Limb (tissue), 2 donors: ENCODE measurements at regions not wholly inside any gene's neighbourhood (a gene's known extent, or its start where the extent isn't known, plus 50 kb on each side); places are given as distances from the start of the nearest gene placed in this dataset.
"Not testable (repeated sequence)": the region's sequence is repeated elsewhere in the genome, so short reads cannot be mapped to it uniquely, and the experiment has no call there.

Source experiments
- DNase-seq, 2 donors: peaks; one replicate each; pipeline ENCODE4 v3.0.0-alpha.2; 2016; ENCODE audit errors: extremely low spot score in 2 of 2

DNA sequence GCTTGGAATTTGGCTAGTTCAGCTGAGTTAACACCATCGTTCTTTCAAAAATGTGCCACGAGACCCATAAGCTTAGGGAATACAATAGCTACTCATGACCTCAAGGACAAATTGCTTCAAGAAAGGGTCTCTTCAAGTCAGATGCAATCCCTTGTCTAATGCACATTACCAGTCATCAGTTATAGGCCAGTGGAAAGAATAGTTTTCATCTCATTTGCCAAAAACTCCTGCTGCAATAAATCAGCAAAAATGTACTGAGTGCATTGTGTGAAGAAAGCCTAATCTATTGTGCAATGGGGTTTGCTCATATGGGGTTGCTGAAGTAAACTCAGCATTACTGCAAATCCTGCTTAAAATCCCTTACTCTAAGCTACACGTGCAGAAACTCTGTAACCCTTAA lies 208.3 kb upstream of the NBEA start:
- no peak for DNase-seq

DNA sequence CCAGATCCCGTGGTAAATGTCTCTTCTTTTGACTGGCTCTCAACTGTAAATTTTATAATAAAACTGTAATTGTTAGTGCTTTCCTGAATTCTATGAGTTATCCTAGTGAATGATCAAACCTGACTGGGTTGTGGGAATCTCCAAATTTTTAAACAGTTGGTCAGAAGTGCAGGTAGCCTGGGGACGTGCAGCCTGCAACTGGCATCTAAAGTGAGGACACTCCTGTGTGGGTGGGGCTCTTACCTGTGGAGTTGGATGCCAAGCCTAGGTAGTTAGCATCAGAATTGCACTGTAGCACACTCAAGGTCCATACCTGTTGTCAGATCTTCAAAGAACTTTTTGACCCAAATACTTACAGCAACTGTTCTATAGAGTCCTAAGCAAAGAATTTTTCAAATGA lies 207.1 kb upstream of the NBEA start:
- DNase-seq: no peak

DNA sequence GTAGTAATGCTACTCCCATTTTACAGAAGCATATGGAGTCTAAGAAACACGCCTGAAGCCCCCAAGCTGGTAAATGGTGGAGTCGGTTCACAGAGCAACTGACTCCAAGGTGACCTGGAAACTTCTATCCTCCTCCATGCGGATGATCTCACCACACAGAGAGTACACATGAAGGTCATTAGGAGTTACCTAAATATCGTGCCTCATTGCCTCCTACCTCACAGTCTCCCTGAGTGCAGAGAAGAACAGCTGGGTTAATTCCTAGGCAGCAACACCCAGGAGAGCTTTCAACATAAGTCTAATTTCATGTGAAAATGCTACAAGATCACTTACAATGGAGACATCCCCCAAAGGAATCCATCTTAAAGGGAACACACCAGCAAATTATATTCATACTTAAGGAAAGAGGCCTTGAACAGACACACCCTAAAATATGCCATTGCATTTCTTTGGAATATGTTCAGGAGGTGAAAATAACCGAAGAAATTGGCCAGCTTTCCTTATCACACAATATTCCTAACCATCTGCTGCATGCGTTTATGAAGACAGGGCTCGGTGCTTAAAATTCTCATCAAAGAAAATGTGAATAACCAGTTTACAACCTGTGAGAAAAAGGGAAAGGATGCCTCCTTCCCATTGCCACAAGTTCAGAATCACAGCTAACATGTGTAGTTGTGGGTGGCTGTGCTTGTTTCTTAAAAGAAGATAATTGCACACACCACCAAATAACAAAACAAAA lies 203.6 kb upstream of the NBEA start:
- no peak for DNase-seq

DNA sequence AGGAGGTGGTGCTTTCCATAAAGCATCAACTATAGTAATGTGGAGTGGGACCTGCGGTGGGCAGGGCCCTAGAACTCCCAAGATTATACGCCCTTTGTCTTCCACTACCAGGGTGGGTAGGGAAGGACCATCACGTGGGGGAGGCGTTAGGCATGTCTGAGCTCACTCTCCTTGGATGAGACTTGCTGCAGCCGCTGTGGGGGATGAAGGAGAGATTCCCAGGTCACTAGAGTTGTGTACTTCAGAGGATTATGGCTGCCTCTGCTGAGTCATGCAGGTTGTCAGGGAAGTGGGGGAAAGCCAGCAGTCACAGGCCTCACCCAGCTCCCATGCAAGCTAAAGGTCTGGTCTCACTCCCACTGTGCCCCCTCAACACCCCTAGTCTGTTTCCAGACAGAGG lies 195.0 kb upstream of the NBEA start:
- not testable (repeated sequence) for DNase-seq

DNA sequence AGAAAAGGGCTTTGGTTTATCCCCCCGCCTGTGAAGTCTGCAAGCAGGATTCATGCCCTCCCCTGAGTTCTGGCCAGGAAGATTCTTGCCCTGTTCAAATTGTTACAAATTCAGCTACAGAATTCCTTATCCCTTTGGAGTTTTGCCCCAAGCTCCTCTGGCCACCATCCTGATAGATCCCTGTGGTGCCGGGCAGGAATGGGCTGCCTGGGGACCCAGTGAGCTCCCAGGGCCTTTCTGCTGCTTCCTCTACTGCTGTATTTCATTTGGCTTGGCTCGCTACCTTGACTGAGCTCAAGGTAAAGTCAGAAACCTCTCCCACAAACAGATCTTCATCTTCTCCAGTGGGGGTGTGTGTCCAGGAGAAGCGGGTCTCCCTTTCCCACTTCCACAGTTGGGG lies 194.6 kb upstream of the NBEA start:
- no peak for DNase-seq

DNA sequence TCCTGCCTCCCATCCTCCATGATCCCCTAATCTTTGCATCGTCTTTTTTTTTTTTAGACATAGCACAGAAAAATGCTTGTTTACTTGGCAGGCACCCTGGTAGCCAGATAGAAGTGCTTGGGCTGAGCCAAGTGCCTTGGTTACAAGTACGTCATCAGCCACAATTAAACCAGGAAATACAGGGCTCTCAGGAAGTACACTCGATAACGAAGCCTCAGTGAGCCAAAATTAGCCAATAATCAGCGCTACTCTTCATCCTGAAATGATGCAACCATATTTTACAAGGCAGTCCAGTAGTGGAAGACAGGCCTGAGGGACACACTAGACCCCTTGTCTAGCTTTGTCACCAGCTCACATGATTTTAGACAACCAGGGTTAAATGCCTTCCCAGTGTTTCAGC lies 194.0 kb upstream of the NBEA start:
- DNase-seq: no peak

DNA sequence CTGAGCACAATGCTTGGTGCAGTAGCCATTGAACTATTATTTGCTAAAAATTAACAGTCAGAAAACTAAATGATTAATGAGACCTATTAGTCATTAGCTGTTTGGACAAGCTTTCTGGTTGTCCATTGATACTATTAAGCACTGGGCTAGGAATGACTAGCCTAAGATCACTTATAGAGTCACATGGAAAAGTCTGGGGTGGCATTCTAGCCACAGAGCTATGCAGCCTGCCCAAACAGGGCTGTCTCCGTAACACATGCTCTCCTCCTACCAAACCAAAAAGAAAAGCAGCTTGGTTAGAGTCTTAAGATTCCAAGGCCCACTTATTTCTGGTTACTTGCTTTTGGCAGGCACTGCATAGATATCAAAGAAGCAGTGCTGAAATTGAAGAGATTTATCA lies 193.5 kb upstream of the NBEA start:
- DNase-seq: no peak

DNA sequence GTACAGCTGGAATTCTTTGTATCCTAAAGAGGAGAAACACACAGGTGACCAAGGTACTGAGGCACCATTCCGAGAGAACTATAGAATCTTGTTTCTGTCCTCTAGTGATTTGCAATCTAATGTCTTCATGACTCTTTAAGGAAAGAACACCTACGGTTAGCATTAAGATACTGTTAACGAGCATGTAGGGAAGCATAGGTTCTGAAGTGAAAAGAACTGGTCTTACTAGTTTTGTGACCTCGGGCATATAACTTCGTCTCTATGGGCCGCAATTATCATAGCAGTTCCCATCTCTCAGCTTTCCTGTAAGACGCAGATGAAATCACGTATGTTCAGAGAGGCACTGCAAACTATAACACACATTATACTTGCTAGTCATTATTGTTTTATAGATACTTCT lies 193.0 kb upstream of the NBEA start:
- no peak for DNase-seq

DNA sequence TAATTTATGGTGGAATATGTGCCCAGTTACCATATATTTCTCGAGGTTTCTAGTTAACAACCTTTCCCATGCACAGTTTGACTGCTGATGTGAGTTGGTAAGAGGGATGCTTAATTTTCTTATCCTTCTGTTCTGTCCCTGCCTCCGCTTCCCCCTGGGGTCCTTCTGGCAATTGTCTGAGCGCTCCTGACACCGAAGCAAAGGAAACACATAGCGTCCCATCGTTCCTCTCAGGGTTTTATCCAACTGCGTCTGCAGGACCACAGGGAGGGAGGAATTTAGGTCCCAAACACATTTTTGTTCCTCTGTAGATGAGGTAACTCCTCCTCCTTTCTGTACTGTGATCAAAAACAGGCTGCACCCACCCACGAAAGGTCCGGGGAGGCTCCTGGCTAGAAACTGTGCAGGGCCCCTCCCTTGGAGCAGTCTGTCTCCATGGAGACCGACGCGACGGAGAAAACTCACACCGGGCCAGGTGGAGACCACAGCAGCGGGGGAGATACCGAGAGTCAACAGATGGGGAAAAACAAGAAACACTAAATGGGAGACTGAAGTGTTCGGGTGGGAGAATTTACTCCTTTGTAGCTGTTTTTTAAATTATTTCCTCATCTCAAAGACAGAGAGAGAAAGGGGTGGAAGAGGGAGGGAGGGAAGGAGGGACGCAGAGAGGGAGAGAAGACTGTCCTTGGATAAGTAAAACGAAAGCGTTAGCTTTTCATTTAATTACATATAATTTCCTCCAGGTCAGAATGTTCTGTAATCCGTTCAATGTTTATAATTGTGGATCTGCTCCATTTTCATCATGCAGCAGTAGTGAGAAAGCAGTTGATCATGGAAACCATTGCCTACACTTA lies 191.8 kb upstream of the NBEA start:
- DNase-seq: peak; percentile 30 to 56

DNA sequence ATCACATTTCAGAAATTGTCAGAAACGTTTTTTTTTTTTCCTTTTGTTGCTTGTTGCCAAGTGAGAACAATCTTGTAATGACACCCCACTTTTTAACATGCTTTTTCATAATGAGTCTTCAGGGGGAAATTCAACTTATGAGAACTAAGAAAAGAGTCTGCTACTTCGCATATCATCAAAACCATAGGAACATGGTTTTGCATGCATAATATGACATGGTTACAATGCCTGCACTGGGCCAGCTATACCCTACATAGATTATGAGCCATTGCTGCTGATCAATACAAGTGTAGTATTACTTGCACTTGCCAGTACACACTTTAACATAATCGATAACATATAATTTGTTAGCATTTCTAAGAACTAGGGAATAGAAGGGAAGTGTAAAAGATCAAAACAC lies 191.0 kb upstream of the NBEA start:
- DNase-seq: no peak

DNA sequence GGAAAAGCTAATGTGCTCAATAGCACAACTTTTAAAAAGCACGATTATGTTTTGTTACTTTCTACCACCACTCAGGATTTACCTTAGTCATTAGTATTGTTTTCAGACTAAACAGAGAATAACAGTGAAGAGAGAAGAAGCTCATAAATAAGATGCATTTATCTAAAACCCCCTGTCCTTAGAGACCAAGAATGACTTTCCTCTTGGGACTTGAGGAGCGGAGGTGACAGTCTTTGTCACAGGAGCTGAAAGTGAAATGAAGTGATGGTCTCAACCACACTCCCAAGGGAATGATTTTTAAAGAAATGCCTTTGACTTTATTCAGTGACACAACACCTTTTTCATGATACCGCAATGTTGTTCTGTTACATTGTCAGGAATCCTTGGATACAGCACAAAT lies 190.6 kb upstream of the NBEA start:
- DNase-seq: no peak

DNA sequence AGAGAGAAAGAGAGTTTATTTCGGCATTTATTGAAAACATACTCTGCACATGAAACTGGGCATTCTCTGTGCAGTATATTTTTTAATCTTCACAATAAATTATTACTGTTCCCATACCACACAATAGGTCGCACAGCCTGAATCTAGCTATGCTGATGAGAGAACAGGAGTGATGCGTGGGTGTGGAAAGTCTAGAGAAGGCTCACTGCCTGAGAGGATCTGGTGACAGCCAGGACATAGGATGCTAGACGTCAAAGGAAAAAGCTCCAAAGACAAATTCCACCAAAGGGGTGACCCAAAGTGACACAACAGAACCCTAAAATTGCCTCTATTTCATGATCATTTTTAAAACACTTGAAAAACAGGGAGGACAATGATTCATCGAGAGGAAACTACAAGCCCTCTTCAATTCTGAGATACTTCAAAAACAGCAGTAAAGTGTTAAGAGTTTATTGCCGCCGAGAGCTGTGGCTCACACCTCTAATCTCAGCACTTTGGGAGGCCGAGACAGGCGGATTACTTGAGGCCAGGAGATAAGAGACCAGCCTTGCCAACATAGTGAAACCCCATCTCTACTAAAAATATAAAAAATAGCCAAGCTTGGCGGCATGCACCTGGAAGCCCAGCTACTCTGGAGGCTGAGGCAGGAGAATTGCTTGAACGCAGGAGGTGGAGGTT lies 189.6 kb upstream of the NBEA start:
- no peak for DNase-seq

DNA sequence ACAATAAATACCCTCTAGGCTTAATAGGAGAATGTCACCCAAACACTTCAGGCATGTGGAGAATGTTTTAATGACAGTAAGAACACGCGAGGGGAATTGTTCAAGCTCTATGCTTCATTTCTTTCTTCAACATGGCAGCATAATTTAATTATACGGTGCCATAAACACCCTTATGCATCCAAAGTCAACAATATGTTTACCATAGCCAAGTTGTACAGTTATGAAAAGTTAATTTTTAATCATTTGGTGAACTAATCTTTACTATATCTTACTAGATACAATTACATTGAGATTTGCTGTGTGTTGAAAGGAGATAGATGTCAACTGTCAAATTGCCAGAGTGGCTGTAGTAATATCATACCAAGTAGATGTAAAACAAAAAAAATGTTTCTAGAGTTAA lies 185.9 kb upstream of the NBEA start:
- no peak for DNase-seq

DNA sequence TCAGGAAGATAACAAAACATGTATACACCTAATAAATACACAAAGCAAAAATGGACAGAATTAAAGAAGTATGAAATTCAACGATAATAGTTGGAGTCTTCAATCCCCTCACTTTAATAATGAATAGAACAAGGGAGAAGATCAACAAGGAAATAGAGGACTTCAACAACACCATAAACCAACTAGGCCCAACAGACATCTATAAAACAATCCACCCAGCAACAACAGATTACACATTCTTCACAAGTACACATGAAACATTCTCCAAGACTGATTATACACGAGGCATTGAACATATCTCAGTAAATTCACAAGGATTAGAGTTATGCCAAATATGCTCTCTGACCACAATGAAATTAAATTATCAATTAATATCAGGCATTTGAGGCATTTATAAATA lies 185.5 kb upstream of the NBEA start:
- no peak for DNase-seq

DNA sequence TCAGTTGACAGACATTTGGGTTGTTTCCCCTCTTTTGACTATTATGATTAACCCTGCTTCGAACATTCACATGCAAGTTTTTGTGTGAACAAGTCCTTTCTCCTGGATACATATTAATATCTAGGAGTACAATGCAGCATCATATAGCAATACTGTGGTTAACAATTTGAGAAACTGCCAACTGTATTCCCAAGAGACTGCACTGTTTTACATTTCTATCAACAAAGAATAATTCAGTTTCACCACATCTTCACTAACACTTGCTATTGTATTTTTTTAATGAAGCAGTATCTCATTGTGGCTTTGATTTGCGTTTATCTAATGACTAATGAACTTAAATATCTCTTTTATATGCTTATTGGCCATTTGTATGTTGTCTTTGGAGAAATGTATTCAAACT lies 184.6 kb upstream of the NBEA start:
- no peak for DNase-seq

DNA sequence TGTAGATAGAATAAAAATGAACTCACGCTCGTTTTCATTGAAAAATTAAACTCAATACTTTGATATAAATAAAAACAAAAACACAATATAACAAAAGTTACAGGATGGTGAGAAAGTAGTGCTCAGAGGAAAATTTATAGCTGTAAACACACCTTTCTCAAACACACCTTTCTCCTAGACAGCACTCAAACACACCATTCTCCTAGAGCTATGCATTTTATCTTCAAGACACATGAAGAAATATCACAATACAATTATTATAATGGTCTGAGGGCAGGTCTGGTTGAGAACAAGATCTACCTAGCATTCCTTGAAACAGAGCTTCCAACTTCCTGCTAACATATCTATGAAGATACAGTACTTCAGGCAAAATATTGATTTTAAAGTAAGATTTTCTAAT lies 183.4 kb upstream of the NBEA start:
- DNase-seq: no peak

DNA sequence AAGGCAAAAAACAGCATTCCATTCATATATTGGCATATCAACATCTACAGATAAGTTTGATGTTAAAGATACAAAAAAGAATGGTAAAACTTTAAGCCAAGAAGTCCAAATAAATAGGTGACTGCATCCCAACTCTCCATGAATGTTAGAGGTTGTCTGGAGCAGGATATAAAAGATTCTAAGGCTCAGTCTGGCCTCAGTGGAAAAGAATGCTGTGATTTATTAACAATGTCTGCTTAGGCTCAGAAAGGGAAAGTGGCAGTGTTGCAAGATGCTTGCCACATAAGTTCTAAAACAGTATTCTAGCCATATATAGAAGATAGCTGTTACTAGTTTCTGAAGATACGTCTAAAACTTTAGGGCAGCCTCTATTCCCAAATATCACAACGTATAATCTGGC lies 179.8 kb upstream of the NBEA start:
- no peak for DNase-seq

DNA sequence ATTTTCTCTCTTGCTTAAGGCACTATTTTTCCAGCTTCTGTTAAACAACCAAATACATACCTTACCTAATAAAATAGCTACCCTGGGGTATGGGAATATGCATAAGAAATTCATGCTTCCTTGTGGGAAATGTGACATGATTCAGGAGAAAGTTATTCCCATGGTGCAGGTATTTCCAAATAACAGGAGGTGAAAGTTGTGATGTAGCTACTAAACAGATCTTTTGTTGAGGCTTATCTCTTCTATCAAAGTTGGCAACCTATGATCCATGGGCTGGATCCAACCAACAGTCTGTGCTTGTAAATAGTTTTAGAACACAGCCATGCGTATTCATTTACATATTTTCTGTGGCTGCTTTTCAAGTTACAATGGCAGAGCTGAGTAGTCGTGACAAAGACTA lies 177.8 kb upstream of the NBEA start:
- DNase-seq: no peak

DNA sequence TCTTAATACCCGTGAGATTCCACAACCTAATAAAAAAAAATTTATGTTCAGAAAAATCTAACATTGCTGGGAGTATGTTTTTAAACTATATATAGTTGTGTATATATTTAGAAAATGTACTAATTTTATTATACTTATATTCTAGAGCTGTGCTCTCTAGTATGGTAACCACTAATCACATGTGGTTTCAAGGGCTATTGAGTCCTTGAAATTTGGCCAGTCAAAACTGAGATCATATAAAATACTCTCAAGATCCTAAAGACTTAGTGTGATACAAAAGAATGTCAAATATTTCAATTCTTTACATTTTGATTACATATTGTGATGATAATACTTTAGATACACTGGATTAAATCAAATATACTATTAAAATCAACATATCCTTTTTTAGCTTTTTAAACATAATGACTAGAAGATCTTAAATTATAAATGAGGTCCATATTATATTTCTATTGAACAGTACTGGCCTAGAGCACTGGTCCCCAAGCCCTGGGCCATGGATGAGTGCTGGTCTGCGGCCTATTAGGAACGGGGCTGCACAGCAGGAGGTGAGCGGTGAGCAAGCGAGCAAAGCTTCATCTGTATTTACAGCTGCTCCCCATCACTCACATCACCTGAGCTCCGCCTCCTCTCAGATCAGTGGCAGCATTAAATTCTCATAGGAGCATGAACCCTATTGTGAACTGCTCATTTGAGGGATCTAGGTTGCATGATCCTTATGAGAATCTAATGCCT lies 176.5 kb upstream of the NBEA start:
- DNase-seq: no peak

DNA sequence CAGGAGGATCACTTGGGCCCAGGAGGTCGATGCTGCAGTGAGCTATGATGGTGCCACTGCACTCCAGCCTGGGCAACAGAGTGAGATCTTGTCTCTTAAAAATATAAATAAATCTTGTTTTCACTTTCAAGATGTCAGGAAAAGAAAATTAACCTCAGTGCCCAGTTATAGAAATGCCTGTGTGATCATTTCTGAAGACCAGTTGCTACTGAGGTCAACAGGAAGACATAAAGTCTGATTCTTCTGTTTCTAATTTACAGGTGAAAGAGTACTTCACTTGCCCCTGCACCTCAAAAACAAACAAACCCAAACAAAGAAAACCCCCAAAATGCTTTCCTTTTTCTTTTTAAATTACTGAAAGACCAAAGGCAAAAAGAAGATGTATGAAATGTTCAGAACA lies 174.3 kb upstream of the NBEA start:
- no peak for DNase-seq

DNA sequence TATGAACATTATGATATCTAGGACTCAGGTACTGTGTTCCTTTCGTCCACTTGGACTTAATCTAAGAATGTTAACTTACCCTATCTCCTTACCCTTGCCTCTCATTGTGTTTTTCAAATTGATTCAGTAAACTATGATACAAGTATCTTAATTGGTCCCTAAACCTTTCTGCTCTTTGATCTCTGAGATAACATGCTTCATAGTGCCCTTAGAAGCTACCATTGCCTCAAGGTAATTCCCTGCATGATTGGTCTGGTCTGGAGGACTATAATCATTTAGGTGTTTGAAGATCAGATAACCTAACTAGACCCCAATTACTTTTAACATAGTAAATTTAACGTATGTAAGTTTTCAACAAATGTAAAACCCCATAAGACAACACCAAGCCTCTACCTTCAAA lies 169.9 kb upstream of the NBEA start:
- DNase-seq: no peak

DNA sequence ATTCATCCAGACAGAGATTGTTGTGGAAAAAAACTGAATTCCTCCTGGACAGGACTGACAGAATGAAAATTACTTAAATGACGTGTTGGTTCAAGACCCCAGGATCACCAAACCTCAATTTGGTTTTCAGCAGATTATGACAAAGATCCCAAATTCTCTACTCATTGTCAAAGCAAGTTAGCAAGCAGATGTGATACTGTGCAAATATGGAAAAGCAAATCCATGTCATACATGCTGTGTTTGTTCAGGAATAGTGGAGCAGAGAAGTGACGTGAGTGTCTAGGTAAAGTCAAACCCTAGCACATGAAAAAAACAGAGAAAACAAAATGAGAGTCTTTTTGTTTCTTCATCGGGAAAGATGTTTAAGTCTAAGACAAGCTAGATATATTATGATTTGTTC lies 169.2 kb upstream of the NBEA start:
- DNase-seq: no peak
